Ascending aorta (tissue), 2 donors: ENCODE measurements at regions not wholly inside any gene's neighbourhood (a gene's known extent, or its start where the extent isn't known, plus 50 kb on each side); places are given as distances from the start of the nearest gene placed in this dataset.
"Not testable (repeated sequence)": the region's sequence is repeated elsewhere in the genome, so short reads cannot be mapped to it uniquely, and the experiment has no call there.

Experiments used
- DNase-seq, 2 donors: peaks; one replicate each; pipeline ENCODE4 v3.0.0-alpha.2; 2019; ENCODE audit warnings: low spot score in 2 of 2
- H3K27ac ChIP-seq, 2 donors: fragments of 200-600 bp; sonication (generic); one replicate each; pipeline ENCODE4 v1.5.1; 2016 to 2017; ENCODE audit warnings: mild to moderate bottlenecking in 1 of 2
- H3K27me3 ChIP-seq: fragments of 200-600 bp; sonication (generic); one replicate; pipeline ENCODE4 v1.5.1; 2017
- H3K36me3 ChIP-seq, 2 donors: fragments of 200-600 bp; sonication (generic); one replicate each; pipeline ENCODE4 v1.5.1; 2016
- H3K4me1 ChIP-seq, 2 donors: fragments of 200-600 bp; sonication (generic); one replicate each; pipeline ENCODE4 v1.5.1; 2016 to 2017; ENCODE audit warnings: mild to moderate bottlenecking in 1 of 2
- H3K4me3 ChIP-seq, 2 donors: fragments of 200-600 bp; sonication (generic); one replicate each; pipeline ENCODE4 v1.5.1; 2016 to 2017; ENCODE audit warnings: mild to moderate bottlenecking in 1 of 2
- H3K9me3 ChIP-seq, 2 donors: fragments of 200-600 bp; sonication (generic); one replicate each; pipeline ENCODE4 v1.5.1; 2016
- intact Hi-C: fragments of 100-400 bp; cut with DNase I; formaldehyde crosslinking; loops from one replicate; pipeline ENCODE4 v1.15.1; 2023
- TF ChIP-seq, protein P1 (sequence below), 3 experiments: fragments of 200-600 bp in 2 of 3; fragments of 450-650 bp in 1 of 3; sonication (generic) in 2 of 3; IDR thresholded peaks; one replicate each; pipeline ENCODE4 v1.5.1; 2016 to 2019; ENCODE audit warnings: antibody characterized with exemption in 3 of 3, mild to moderate bottlenecking in 1 of 3, moderate library complexity in 1 of 3

GRCh38 chr2:184402381-184402780, 195.9 kb upstream of the ZNF804A start:
- intact Hi-C loops = no loop called here
- H3K27ac ChIP-seq = no peak overlapping the region
- H3K9me3 ChIP-seq = no peaks in the 10 kb centered on the region
- no peaks in the 10 kb centered on the region for H3K4me1 ChIP-seq
- no peaks in the 10 kb centered on the region for H3K36me3 ChIP-seq
- no peak overlapping the region for H3K4me3 ChIP-seq
- no peaks in the 10 kb centered on the region for H3K27me3 ChIP-seq
- DNase-seq = no peak
- TF ChIP-seq, protein P1, sequence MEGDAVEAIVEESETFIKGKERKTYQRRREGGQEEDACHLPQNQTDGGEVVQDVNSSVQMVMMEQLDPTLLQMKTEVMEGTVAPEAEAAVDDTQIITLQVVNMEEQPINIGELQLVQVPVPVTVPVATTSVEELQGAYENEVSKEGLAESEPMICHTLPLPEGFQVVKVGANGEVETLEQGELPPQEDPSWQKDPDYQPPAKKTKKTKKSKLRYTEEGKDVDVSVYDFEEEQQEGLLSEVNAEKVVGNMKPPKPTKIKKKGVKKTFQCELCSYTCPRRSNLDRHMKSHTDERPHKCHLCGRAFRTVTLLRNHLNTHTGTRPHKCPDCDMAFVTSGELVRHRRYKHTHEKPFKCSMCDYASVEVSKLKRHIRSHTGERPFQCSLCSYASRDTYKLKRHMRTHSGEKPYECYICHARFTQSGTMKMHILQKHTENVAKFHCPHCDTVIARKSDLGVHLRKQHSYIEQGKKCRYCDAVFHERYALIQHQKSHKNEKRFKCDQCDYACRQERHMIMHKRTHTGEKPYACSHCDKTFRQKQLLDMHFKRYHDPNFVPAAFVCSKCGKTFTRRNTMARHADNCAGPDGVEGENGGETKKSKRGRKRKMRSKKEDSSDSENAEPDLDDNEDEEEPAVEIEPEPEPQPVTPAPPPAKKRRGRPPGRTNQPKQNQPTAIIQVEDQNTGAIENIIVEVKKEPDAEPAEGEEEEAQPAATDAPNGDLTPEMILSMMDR (IDR thresholded peaks at IDR 0.05) = no peak

DNA sequence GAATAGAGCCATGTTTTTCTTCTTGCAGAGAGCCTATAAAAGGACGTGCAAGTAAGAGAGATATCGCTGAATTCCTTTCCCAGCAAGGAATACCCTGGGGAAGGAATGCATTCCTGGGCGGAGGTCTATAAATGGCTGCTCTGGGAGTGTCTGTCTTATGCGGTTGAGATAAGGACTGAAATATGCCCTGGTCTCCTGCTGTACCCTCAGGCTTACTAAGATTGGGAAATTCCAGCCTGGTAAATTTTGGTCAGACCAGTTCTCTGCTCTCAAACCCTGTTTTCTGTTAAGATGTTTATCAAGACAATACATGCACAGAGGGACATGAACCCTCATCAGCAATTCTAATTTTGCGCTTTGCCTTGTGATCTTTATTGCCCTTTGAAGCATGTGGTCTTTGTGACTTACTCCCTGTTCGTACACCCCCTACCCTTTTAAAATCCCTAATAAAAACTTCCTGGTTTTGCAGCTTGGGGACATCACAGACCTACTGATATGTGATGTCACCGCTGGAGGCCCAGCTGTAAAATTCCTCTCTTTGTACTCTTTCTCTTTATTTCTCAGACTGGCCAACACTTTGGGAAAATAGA, 191.2 kb upstream of the ZNF804A start:
- H3K9me3 ChIP-seq, intact Hi-C loops, H3K4me1 ChIP-seq, H3K36me3 ChIP-seq, H3K27me3 ChIP-seq, H3K27ac ChIP-seq, H3K4me3 ChIP-seq, DNase-seq: not testable (repeated sequence)

DNA sequence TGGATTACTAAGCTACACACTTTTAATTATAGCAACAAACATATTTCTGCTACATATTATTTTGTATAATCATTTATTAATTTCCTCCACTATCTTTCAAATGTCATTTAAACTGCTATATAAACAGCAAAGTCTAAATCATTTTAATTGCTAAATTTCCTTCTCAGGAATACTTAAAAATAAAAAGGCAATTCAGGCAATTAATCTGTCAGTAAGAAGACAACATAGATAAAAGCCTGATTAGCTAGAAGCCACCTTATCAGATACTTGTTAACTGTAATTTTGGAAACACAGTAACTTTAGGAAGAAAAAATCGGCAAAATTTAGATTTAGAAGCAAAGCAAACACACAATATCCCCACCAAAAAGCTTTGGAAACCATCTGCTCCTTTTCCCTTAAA, 188.2 kb upstream of the ZNF804A start:
- no peaks in the 10 kb centered on the region for H3K36me3 ChIP-seq
- no peaks in the 10 kb centered on the region for H3K4me1 ChIP-seq
- H3K27ac ChIP-seq = no peak overlapping the region
- H3K9me3 ChIP-seq = no peaks in the 10 kb centered on the region
- no peaks in the 10 kb centered on the region for H3K27me3 ChIP-seq
- H3K4me3 ChIP-seq = no peak overlapping the region
- DNase-seq = no peak
- TF ChIP-seq, protein P1 (IDR thresholded peaks at IDR 0.05) = no peak
- intact Hi-C loops = no loop called here

DNA sequence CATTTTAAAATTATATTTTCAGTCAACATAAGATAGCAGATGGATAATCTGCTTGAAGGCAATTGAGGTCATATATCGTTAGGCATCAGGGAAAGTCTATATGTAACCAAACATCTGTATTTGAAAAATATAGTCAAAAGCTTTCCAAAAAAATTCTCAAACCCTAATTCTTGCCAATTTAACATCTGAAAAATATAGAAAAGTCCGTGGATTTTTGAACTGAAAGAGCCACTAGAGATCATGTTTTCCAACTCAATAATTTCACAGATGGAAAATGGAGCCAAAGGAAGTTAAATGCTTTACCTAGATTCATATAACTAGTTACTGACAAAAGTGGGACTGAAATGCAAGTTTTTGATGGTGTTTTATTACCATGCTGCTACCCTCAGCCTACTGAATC, 185.1 kb upstream of the ZNF804A start:
- no peak overlapping the region for H3K27ac ChIP-seq
- DNase-seq = no peak
- intact Hi-C loops = no loop called here

GRCh38 chr2:184413671-184414229, 184.6 kb upstream of the ZNF804A start:
- TF ChIP-seq, protein P1 (IDR thresholded peaks at IDR 0.05) = no peak
- intact Hi-C loops = no loop called here

More for the DNA sequence above, 185.1 kb upstream of the ZNF804A start:
- TF ChIP-seq, protein P1 (IDR thresholded peaks at IDR 0.05) = no peak
- H3K27me3 ChIP-seq = no peaks in the 10 kb centered on the region
- H3K9me3 ChIP-seq = no peaks in the 10 kb centered on the region
- no peaks in the 10 kb centered on the region for H3K4me1 ChIP-seq
- no peak overlapping the region for H3K4me3 ChIP-seq
- no peaks in the 10 kb centered on the region for H3K36me3 ChIP-seq

DNA sequence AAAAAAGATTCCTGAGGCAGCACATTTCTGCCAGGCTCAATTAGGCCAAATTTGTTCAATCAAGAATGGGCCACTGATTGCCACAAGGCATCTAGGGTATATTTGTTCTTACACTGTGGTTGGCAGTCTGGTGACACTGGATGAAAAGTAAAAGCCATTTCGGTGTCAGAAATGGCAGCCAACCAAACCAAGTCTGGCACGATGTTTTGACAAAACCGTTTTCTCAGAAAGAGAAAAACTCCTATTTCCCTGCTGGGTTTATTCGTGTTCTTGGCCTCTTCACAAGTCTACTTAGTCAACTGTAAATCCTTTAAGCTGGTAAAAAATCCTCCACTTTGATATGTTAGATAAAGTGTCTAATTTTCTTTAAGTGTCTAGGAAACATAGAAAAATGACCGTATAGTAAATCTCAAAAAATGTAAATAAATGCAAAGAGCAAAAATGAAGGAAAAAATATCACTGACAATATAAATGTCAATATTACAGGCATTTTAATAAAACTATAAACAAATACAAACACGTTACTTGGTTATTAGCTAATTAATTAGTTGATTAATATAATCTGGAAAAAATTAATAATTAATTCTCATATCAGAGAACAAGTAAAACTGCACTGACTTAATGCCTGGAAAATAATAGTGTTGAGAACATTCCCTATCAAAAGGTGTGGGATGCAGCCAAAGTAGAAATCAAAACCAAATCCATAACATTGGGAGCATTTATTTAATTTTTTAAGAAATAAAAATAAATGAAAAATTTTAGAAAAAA, 182.0 kb upstream of the ZNF804A start:
- no peaks in the 10 kb centered on the region for H3K27me3 ChIP-seq
- no peaks in the 10 kb centered on the region for H3K9me3 ChIP-seq
- no peaks in the 10 kb centered on the region for H3K36me3 ChIP-seq
- H3K4me3 ChIP-seq = no peak overlapping the region
- no peak overlapping the region for H3K27ac ChIP-seq
- intact Hi-C loops = no loop called here
- TF ChIP-seq, protein P1 (IDR thresholded peaks at IDR 0.05) = no peak
- DNase-seq = no peak
- no peaks in the 10 kb centered on the region for H3K4me1 ChIP-seq

More at GRCh38 chr2:184413671-184414229, 184.6 kb upstream of the ZNF804A start:
- DNase-seq = no peak
- Histone ChIP-seq H3K27me3 (no peaks in the 10 kb centered on the region), H3K4me1 (no peaks in the 10 kb centered on the region), H3K36me3 (no peaks in the 10 kb centered on the region), H3K27ac (no peak overlapping the region), H3K9me3 (no peaks in the 10 kb centered on the region), H3K4me3 (no peak overlapping the region)
